ENCODE measurements at regions not wholly inside any gene's neighbourhood (a gene's known extent, or its start where the extent isn't known, plus 50 kb on each side); places are given as distances from the start of the nearest gene placed in this dataset.
"Not testable (repeated sequence)": the region's sequence is repeated elsewhere in the genome, so short reads cannot be mapped to it uniquely, and the experiment has no call there.

- not testable (repeated sequence) for DNase-seq (ENCODE audit: low read depth in 4 of 4, low spot score in 2 of 4)
These were observed 232.8 kb downstream of the SHCBP1 start for GRCh38 chr16:46388354-46388753.

GRCh38 chr16:46387720-46388119 is 233.5 kb downstream of the SHCBP1 start:
- DNase-seq (ENCODE audit: low read depth in 4 of 4, low spot score in 2 of 4), result not testable (repeated sequence)

- DNase-seq (ENCODE audit: low read depth in 4 of 4, low spot score in 2 of 4), result not testable (repeated sequence)
These were observed 234.2 kb downstream of the SHCBP1 start for GRCh38 chr16:46386805-46387620.

- not testable (repeated sequence) for DNase-seq (ENCODE audit: low read depth in 4 of 4, low spot score in 2 of 4)
These were observed 234.9 kb downstream of the SHCBP1 start for GRCh38 chr16:46386110-46386771.

GRCh38 chr16:46384285-46385061 is 236.7 kb downstream of the SHCBP1 start:
- DNase-seq (ENCODE audit: low read depth in 4 of 4, low spot score in 2 of 4), result not testable (repeated sequence)

GRCh38 chr16:46383581-46383980 is 237.6 kb downstream of the SHCBP1 start:
- DNase-seq (ENCODE audit: low read depth in 4 of 4, low spot score in 2 of 4), result not testable (repeated sequence)

- not testable (repeated sequence) for DNase-seq (ENCODE audit: low read depth in 4 of 4, low spot score in 2 of 4)
These were observed 238.2 kb downstream of the SHCBP1 start for GRCh38 chr16:46382791-46383541.

- DNase-seq (ENCODE audit: low read depth in 4 of 4, low spot score in 2 of 4), result not testable (repeated sequence)
These were observed 239.1 kb downstream of the SHCBP1 start for GRCh38 chr16:46382079-46382478.

GRCh38 chr16:46381344-46381743 is 239.8 kb downstream of the SHCBP1 start:
- not testable (repeated sequence) for DNase-seq (ENCODE audit: low read depth in 4 of 4, low spot score in 2 of 4)
